Mesothelial cell of epicardium (in vitro differentiated cells): ENCODE measurements at regions not wholly inside any gene's neighbourhood (a gene's known extent, or its start where the extent isn't known, plus 50 kb on each side); places are given as distances from the start of the nearest gene placed in this dataset.
"Not testable (repeated sequence)": the region's sequence is repeated elsewhere in the genome, so short reads cannot be mapped to it uniquely, and the experiment has no call there.

Experiments used
- DNase-seq, 2 experiments: peaks; one replicate each; pipeline ENCODE4 v3.0.0; 2021; ENCODE audit warnings: low spot score in 2 of 2; ENCODE audit not compliant: unreplicated experiment in 2 of 2
- H3K27ac Mint-ChIP-seq: 2 replicates; pipeline ENCODE4 v1.8.0; 2021; ENCODE audit warnings: mixed read lengths
- H3K27me3 Mint-ChIP-seq: 2 replicates; pipeline ENCODE4 v1.8.0; 2021; ENCODE audit warnings: low read depth, mixed read lengths
- H3K36me3 Mint-ChIP-seq: 2 replicates; pipeline ENCODE4 v1.8.0; 2021; ENCODE audit warnings: mixed read lengths
- H3K4me1 Mint-ChIP-seq: 2 replicates; pipeline ENCODE4 v1.8.0; 2021; ENCODE audit warnings: mixed read lengths
- H3K4me3 Mint-ChIP-seq: 2 replicates; pipeline ENCODE4 v1.8.0; 2021; ENCODE audit warnings: mild to moderate bottlenecking, moderate library complexity, mixed read lengths
- H3K9me3 Mint-ChIP-seq: 2 replicates; pipeline ENCODE4 v1.8.0; 2021; ENCODE audit warnings: mixed read lengths
- CTCF ChIP-seq: fragments of 200-600 bp; sonication (generic); IDR thresholded peaks from one replicate; pipeline ENCODE4 v1.5.0; 2021; ENCODE audit warnings: antibody characterized with exemption; ENCODE audit not compliant: unreplicated experiment

GRCh38 chrX:8003147-8003883 is 76.1 kb upstream of the PNPLA4 start:
- Mint-ChIP-seq H3K9me3 (no peaks in the 10 kb centered on the region), H3K36me3 (no peaks in the 10 kb centered on the region), H3K27ac (no peak overlapping the region), H3K4me3 (no peak overlapping the region), H3K4me1 (peaks cover 2% of the 10 kb centered on the region), H3K27me3 (peaks cover 17% of the 10 kb centered on the region)
- DNase-seq, result no peak
- no peak for TF ChIP-seq CTCF

GRCh38 chrX:7996851-7997250 is 69.6 kb upstream of the PNPLA4 start:
- Mint-ChIP-seq H3K27me3 (peaks cover 33% of the 10 kb centered on the region), H3K27ac (no peak overlapping the region), H3K9me3 (no peaks in the 10 kb centered on the region), H3K36me3 (no peaks in the 10 kb centered on the region), H3K4me3 (no peak overlapping the region), H3K4me1 (no peaks in the 10 kb centered on the region)
- TF ChIP-seq CTCF, result no peak
- no peak for DNase-seq

GRCh38 chrX:7996414-7996813 is 69.2 kb upstream of the PNPLA4 start:
- H3K27ac Mint-ChIP-seq, result no peak overlapping the region
- no peak overlapping the region for H3K4me3 Mint-ChIP-seq
- H3K4me1 Mint-ChIP-seq, result no peaks in the 10 kb centered on the region
- DNase-seq, result no peak
- peak; percentile 83 for TF ChIP-seq CTCF
- H3K9me3 Mint-ChIP-seq, result no peaks in the 10 kb centered on the region
- no peaks in the 10 kb centered on the region for H3K36me3 Mint-ChIP-seq
- H3K27me3 Mint-ChIP-seq, result peaks cover 36% of the 10 kb centered on the region

- TF ChIP-seq CTCF, result no peak
- no peaks in the 10 kb centered on the region for H3K36me3 Mint-ChIP-seq
- H3K27ac Mint-ChIP-seq, result no peak overlapping the region
- DNase-seq, result no peak
- H3K4me3 Mint-ChIP-seq, result no peak overlapping the region
- peaks cover 1% of the 10 kb centered on the region for H3K9me3 Mint-ChIP-seq
- H3K4me1 Mint-ChIP-seq, result peaks cover 3% of the 10 kb centered on the region
- H3K27me3 Mint-ChIP-seq, result peaks cover 43% of the 10 kb centered on the region
Observed at GRCh38 chrX:7993873-7994272, 66.7 kb upstream of the PNPLA4 start.

- H3K4me3 Mint-ChIP-seq, H3K9me3 Mint-ChIP-seq, H3K27ac Mint-ChIP-seq, DNase-seq, H3K36me3 Mint-ChIP-seq: not testable (repeated sequence)
- peaks cover 36% of the 10 kb centered on the region for H3K27me3 Mint-ChIP-seq
- peaks cover 21% of the 10 kb centered on the region for H3K4me1 Mint-ChIP-seq
Observed at GRCh38 chrX:7988013-7988759, 61.0 kb upstream of the PNPLA4 start.
